HG02884 (cell line): ENCODE measurements at regions not wholly inside any gene's neighbourhood (a gene's known extent, or its start where the extent isn't known, plus 50 kb on each side); places are given as distances from the start of the nearest gene placed in this dataset.
"Not testable (repeated sequence)": the region's sequence is repeated elsewhere in the genome, so short reads cannot be mapped to it uniquely, and the experiment has no call there.

Source experiments
- ATAC-seq: cut with Tn5 transposase; IDR thresholded peaks from one replicate; pipeline ENCODE4 v1.9.1; 2021; ENCODE audit warnings: mild to moderate bottlenecking, moderate library complexity; ENCODE audit not compliant: unreplicated experiment

DNA sequence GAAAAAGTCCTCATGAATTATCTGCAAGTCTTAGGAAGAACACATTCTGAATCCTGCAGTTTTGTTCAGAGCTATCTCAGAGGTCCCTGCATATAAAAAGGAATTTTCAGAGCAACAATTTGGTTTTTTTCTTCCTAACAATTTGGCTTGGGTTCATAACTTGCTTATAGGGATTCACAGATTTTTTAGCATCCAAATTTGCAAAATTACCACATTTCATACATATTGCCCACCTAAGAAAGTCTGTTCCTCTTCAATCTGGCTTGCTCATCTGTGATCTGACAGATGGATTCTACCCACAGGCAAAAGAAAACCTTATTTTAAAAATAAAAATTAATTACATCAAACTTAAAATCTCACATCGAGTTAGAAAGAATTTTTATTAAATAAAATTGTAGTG lies 714.4 kb upstream of the NCAM2 start:
- ATAC-seq, result no peak

DNA sequence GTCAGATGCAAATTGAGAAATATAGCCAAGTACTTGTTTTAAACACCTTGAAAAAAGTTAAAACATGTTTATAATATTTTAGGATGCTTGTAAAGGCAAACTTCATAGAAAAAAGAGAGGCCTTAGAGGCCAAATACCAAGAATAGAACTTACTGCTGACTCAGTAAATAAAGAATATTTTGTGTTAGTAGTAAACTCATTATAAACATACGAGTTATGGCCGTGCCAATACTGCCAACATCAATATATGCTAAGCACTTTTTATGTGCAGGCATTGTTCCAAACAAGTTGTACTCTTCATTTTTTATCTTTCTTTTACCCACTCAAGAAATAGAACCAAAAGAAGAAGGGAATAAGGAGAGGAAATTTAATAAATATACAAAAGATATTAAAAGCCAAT lies 705.9 kb upstream of the NCAM2 start:
- ATAC-seq, result no peak

DNA sequence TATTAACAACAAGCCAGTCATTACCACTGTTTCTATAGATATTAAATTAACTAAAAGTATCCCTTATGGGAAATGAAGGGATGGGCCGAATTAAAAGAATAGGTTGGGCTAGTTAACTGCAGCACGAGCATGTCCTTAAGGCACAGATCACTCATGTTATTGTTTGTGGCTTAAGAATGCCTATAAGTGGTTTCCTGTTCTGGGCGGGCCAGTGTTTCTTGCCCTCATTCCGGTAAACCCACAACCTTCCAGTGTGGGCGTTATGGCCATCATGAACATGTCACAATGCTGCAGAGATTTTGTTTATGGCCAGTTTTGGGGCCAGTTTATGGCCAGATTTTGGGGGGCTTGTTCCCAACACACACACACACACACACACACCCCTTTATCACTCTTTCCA lies 705.4 kb upstream of the NCAM2 start:
- ATAC-seq, result not testable (repeated sequence)

DNA sequence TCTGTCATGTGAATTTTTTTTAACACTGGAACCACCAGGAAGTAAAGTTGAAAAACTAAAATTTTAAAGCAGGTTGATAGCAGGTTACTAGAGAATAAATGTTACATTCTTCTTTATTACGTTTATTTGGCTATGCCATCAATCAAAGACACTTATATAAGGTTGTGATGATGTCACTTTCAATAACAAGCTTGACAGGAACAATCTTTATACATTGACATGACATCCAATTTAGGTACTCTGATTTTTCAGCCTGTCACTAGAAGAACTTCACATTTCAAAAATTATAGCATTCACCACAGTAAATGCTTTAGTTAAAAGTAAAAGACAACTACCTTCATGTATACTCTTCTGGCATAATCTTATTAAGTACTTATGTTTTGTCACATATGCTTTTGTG lies 696.8 kb upstream of the NCAM2 start:
- ATAC-seq, result no peak

DNA sequence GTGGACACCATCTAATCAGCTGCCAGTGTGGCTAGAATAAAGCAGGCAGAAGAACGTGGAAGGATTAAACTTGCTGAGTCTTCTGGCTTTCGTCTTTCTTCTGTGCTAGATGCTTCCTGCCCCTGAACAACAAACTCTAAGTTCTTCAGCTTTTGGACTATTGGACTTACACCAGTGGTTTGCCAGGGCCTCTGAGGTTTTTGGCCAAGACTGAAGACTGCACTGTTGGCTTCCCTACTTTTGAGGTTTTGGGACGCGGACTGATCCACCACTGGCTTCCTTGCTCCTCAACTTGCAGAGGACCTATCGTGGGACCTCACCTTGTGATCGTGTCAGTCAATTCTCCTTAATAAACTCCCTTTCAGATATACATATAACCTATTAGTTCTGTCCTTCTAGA lies 696.1 kb upstream of the NCAM2 start:
- no peak for ATAC-seq

DNA sequence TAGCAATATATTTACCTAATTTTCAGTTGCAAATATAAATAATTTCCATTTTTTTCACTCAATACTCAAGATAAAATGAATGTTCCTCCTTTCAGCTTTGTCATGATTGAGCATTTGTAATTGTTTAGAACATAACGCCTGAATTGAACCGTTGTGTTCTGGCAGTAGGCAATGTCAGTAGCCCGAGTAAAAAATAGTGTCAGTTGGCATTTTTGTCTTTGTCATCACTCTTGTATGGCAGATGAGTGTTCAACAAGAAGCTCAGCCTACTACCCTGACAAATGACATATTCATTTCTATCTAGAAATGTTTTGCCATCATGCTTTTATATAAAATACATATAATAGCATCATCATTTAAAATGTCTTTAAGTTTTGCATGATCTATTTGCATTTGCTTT lies 691.4 kb upstream of the NCAM2 start:
- no peak for ATAC-seq

DNA sequence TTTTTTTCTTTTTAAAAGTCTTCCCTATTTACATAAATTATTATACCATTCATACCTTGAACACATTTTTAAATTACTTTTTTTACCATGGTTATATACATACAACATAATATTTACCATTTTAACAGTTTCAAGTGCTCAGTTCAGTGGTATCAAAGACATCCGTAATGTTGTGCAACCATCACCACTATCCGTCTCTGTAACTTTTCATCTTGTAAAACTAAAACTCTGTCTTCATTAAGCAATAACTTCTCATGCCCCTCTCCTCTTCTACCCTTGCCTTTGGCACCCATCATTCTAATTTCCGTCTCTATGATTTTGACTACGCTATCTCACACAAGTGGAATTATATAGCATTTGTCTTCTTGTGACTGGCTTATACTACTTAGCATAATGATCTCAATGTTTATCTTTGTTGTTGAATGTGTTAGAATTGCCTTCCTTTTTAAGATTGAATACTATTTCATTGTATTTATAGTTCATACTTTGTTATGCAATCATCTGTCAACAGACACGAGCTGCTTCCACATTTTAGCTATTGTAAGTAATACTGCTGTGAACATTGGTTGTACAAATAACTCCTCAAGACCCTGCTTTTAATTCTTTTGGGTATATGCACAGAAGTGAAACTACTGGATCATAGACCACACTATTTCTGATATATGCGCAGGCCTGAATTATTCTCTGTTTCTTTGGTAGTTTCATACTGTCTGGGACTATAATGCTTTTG lies 689.5 kb upstream of the NCAM2 start:
- no peak for ATAC-seq

DNA sequence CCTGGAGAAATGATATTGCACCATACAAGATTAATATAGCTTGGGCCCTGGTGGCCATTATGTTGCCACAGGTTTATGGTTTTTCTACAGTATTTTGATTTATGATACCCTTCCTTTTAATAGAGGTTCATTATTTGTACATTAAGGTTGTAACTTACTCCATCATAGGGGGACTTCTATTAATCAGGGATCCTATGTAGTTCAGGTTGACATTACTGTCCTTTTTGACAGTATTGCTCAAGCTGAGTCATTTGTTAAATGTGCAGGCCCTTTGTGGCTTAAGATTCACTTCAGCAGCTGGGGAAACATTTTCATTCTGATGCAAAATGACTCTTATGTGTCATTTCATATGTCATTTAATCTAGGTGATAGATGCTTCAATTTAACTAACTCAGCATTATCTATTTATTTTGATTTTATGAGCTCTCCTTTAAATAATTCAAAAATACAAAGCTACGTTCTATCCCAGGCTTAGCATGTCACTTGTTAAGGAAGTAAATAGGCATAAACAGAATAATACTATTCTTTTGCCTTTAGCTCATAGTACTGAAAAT lies 686.9 kb upstream of the NCAM2 start:
- no peak for ATAC-seq

DNA sequence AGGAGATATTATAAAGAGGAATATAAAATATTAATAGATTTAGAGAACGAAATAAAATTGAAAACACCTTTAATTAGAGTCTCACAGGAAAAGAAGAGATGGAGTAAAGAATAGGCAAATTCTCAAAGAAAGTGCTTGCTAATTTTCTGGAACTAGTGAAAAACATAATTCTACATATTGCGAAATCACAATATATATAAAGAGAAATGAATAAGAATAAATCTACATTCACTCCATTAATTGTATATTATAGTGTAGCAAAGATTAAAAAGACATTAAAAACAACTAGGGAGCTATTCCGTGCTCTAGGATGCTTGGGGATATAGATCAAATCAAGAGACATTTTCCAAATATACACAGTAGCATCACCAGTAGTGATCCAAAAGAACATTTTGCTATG lies 685.2 kb upstream of the NCAM2 start:
- no peak for ATAC-seq

DNA sequence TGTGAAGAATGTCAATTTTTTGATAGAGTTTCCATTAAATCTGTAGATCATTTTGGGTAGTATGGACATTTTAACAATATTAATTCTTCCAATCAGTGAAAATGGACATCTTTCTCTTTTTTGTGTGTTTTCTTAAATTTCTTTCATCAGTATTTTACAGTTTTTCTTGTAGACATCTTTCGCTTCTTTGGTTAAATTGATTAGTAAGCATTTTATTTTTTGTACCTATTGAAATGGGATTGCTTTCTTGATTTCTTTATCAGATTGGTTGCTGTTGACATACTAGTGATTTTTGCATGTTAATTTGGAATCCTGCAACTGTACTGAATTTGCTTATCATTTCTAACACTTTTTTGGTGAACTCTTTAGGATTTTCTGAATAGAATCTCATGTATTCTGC lies 683.2 kb upstream of the NCAM2 start:
- no peak for ATAC-seq

DNA sequence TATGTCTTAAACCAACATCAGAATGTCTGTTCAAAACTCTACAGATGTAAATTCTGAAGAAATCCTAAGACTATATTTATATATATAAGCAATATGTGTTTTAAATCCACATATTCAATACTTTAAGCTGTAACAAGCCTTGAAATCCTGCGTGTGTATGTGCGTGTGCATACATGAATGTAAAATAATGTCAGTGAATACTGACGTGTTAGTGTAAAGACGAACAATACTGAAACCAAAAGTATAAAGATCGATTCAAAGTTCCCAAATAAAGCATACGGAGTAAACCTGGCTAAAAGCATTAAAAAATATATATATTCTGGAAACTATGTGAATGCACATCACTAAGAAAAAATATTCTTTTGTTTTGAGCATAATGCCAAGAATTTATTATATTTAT lies 668.6 kb upstream of the NCAM2 start:
- ATAC-seq, result no peak

DNA sequence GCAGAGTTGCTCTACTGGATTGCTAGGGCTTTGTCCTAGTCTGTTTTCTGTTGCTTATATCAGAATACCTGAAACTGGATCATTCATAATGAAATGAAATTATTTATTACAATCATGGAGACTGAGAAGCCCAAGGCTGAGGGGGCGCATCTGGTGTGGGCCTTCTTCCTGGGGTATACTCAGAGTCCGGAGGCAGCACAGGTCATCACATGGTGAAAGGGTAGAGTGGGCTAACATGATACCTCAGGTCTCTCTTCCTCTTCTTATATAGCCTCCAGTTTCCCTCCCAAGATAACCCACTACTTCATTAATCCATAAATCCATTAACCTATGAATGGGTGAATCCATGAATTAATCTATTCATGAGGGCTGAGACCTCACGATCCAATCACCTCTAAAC lies 667.6 kb upstream of the NCAM2 start:
- no peak for ATAC-seq

DNA sequence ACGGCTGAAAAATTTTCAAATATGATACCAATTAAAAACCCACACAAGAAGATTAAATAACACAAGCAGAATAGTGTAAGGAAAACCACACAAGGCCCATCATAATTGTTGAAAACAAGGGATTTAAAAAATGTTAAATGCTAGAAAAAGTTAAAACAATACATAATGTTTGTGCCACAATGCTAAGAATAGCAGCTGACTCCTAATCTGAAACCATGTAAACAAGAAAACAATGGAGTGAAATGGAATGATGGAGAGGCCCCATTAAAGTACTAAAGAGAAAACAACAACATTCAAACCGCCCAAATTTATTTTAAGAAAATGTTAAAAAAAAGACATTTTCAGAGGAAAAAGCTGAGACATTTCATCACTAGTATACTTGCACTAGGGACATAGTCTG lies 663.6 kb upstream of the NCAM2 start:
- ATAC-seq, result no peak

DNA sequence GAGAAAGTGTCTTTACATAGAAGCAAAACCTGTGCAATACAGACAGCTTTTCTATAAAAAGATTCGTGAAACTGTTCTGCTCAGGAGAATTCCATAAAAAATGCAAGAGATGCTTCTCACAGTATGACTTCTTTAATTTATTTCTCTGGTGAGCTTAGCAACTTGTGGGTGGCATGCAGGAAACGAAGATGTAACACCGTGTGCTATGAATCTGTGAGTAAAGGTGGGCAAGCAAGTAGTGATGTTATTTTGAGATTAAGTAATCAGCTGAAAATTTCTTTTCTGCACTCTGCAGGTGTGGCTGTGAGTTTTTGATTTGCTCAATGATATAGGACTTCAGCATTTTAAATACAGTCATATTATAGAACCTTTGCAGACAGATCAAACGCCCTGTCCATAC lies 656.8 kb upstream of the NCAM2 start:
- ATAC-seq, result no peak

DNA sequence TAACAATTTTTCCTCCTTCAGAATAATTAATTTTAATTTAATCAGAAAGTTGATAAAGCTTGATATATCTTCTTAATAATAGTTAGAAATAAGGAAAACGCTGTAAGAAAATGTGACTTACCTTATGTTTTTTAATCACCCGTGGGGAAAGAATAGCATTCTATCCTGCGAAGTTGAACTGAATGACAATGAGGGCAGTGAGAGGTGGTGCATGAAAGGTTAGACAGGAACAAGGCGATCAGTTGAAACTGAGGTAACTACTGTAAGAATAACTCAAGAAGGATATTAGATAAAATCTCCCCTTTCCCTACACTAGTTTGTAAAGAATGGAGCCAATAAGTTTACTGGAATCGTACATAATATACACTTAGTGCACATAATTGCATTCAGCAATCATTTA lies 655.0 kb upstream of the NCAM2 start:
- ATAC-seq, result no peak

DNA sequence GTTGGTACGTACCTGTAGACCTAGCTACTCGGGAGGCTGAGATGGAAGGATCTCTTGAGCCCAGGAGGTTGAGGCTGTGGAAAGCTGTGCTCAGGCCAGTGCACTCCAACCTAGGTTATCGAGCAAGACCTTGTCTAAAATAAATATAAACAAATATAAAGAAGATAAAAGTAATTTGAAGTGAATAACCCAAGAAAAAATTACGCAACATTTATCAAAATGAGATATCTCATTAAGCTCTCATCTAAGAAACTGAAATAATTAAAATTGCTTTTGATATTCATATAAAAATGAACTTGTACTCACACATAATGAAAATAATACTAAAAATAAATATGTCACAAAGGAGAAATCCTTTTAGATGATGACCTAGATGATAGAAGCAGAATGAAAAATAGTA lies 647.1 kb upstream of the NCAM2 start:
- ATAC-seq, result no peak

DNA sequence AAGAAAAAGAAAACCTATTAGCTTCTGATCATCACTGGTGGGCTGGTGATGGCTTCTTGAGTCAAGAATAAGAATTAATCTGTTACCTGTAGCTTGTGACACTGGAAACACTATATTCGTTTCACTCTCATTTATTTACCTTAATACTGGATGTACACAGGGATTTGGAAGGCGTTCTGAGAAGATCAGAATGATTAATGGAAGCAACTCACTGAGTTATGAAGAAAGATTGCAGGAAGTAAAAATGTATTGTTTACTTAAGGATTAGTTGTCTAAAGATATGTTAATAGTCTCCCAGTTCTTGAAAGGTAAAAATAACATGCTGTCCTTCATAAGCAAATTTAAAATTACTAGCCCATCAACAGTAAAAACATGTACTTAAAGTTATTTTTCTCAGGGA lies 644.9 kb upstream of the NCAM2 start:
- ATAC-seq, result no peak

DNA sequence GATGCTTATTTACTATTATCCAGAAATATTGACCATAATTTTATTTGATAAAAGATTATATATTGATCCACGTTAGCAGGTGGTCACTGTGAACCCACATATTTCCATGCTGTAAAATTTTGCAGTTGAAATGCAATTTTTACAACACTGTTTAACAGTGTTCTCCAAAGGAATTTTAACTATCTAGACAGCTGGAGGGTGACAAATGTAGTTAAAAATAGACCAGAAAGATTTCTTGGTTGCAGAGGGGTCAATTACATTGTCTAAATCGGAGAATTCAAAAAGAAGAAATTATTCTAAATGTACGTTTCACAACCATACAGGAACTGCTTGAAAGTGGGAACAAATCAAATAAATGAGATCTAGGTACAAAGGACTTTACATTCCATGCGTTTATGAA lies 625.2 kb upstream of the NCAM2 start:
- ATAC-seq, result no peak

DNA sequence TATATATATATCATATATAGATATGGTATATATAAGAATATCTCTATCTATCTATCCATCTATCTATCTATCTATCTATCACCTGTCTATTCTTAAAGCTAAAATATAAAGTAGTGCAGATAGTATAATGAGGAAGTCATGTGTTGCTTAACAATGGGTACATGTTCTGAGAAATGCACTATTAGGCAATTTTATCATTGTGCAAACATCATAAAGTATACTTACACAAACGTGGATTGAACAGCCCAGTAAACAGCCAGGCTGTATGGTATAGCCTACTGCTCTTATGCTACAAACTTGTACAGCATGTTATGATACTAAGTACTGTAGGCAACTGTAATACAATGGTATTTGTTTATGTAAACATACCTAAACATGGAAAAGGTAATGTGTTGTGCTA lies 621.0 kb upstream of the NCAM2 start:
- ATAC-seq, result no peak

DNA sequence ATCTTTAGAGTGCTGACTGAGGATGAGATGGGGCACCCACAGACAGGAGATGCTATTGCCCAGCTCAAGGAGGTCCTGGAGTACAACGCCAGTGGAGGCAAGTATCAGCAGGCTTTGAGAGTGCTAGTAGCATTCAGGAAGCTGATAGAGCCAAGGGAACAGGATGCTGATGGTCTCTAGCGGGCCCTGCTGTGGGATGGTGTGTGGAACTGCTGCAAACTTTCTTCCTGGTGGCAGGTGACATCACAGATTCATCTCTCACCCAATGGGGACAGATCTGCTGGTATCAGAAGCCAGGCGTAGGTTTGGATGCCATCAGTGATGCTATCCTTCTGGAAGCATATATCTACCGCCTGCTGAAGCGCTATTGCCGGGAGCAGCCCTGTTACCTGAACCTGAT lies 609.8 kb upstream of the NCAM2 start:
- no peak for ATAC-seq

DNA sequence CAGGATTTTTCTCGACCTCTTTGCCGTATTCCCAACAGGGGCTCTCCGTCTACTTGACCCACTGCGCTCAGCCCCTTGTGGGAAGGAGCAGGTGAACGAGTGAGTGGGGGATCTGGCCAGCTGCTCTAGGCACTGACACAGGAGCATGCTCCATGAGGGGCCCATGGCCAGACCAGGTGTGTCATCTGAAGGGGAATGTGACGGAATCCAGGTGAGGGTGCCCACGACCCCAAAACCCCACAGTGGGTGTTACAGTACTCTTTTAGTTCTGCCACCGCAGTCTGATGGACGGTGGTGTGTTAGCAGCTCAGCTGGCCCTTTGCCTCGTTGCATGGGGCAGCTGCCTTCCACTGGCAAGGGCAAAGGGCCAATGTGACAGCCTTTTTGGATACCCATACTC lies 601.4 kb upstream of the NCAM2 start:
- ATAC-seq, result no peak

DNA sequence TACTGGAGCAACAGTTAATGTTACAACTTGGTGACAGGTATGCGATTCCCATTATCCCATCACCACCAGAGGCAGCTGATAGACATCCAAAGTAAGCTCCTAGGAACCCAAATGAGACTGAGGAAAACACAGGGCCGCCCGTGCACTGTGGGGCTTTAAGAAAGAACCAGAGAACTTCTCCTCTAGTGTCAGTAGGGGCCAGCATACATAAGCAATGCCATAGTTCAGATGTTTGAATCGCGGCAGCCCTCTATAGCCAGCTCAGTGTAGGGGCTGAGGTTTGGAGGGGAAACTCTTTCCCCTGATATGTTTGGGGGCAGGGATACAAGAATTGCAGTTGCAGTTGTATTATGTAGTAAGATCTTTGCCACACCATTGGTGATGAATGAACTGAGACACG lies 593.3 kb upstream of the NCAM2 start:
- no peak for ATAC-seq

DNA sequence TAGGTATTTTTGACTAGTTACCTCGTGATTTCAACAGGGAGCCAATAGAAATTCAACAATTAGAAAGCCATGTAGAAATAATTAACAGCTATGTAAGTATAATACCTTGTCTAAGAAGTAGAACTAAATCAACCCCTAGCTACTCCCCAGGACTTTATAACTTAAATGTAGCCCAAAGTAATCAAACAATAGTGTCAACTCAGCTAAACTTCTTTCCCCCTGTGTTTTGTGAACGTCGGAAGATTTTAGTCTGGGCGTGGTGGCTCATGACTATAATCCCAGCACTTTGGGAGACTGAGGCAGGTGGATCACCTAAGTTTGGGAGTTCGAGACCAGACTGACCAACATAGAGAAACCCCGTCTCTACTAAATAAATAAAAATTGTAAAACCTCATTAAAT lies 579.9 kb upstream of the NCAM2 start:
- ATAC-seq, result no peak
